HUES48 (cell line): ENCODE measurements at regions not wholly inside any gene's neighbourhood (a gene's known extent, or its start where the extent isn't known, plus 50 kb on each side); places are given as distances from the start of the nearest gene placed in this dataset.

Experiments
- H3K27ac ChIP-seq: one replicate; pipeline ENCODE4 v1.7.0; 2013; ENCODE audit warnings: low read depth, low read length, inconsistent platforms
- H3K27me3 ChIP-seq: 2 replicates; pipeline ENCODE4 v1.6.1; 2013; ENCODE audit warnings: mild to moderate bottlenecking, low read length; ENCODE audit not compliant: control insufficient read depth, insufficient read depth
- H3K36me3 ChIP-seq: 2 replicates; pipeline ENCODE4 v1.6.1; 2013; ENCODE audit warnings: low read length; ENCODE audit not compliant: control insufficient read depth, insufficient read depth
- H3K4me1 ChIP-seq: 2 replicates; pipeline ENCODE4 v1.6.1; 2013; ENCODE audit warnings: mild to moderate bottlenecking, low read length; ENCODE audit not compliant: control insufficient read depth, insufficient read depth
- H3K4me3 ChIP-seq: 2 replicates; pipeline ENCODE4 v1.5.1; 2013; ENCODE audit warnings: mild to moderate bottlenecking, low read depth, low read length
- H3K9ac ChIP-seq: 2 replicates; pipeline ENCODE4 v1.6.1; 2013; ENCODE audit warnings: mild to moderate bottlenecking, low read depth, low read length, moderate library complexity
- H3K9me3 ChIP-seq: 2 replicates; pipeline ENCODE4 v1.6.1; 2013; ENCODE audit warnings: low read length; ENCODE audit not compliant: control insufficient read depth, insufficient read depth

DNA sequence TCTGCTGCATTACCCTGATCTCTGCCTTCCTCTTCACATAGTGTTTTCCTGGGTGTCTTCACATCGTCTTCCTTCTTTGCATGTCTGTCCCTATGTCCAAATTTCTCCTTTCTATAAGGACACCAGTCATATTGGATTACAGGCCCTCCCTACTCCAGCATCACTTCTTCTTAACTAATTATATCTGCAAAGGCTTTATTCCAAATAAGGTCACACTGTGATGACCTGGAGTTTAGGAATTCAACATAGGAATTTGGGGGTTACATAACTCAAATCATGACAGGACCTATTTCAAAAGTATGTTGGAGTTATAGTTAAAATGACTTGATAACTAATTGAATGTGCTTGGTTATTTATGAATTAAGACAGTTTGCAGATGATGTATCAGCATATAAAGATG, 490.5 kb upstream of the ERCC4 start:
- Histone ChIP-seq H3K36me3 (no peaks in the 10 kb centered on the region), H3K4me3 (no peak overlapping the region), H3K9ac (no peak overlapping the region)

GRCh38 chr16:13435415-13435814, 484.5 kb upstream of the ERCC4 start:
- H3K4me3 ChIP-seq = no peak overlapping the region

More for the DNA sequence above, 490.5 kb upstream of the ERCC4 start:
- H3K27me3 ChIP-seq = no peaks in the 10 kb centered on the region
- H3K9me3 ChIP-seq = no peaks in the 10 kb centered on the region; the same call in 1 of the 2 replicates
- 0 out of 2 replicates have a peak, but pooled peaks cover 7% of the 10 kb centered on the region for H3K4me1 ChIP-seq
- no peak overlapping the region for H3K27ac ChIP-seq

DNA sequence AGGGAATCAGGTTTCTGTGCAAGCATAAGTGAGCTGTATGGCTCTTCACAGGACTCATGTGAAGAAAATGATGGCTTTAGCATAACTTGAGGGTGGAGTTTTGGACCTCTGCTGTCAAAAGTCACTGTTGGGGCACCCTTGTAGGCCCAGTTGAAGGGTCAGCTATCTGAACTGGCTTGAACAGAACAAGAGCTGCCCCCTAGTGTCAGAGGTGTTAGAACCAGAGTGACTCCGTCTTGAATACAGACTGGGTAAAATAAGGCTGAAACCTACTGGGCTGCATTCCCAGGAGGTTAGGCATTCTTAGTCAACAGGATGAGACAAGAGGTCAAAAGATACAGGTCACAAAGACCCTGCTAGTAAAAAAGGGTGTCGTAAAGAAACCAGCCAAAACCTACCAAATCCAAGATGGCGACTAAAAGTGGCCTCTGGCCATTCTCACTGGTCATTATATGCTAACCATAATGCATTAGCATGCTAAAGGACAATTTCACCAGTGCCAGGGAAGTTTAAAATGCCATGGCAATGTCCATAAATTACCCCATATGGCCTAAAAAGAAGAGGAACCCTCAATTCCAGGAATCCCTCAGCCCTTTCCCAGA, 484.0 kb upstream of the ERCC4 start:
- peak overlapping the region; percentile 11 for H3K27ac ChIP-seq
- H3K4me3 ChIP-seq = no peak overlapping the region
- H3K9me3 ChIP-seq = no peaks in the 10 kb centered on the region
- no peaks in the 10 kb centered on the region for H3K27me3 ChIP-seq
- no peak overlapping the region for H3K9ac ChIP-seq
- no peaks in the 10 kb centered on the region for H3K36me3 ChIP-seq
- H3K4me1 ChIP-seq = peaks cover 10% of the 10 kb centered on the region

More at GRCh38 chr16:13435415-13435814, 484.5 kb upstream of the ERCC4 start:
- H3K9me3 ChIP-seq = no peaks in the 10 kb centered on the region
- H3K27me3 ChIP-seq = no peaks in the 10 kb centered on the region
- peaks cover 10% of the 10 kb centered on the region for H3K4me1 ChIP-seq
- H3K27ac ChIP-seq = no peak overlapping the region
- H3K9ac ChIP-seq = no peak overlapping the region
- H3K36me3 ChIP-seq = no peaks in the 10 kb centered on the region

DNA sequence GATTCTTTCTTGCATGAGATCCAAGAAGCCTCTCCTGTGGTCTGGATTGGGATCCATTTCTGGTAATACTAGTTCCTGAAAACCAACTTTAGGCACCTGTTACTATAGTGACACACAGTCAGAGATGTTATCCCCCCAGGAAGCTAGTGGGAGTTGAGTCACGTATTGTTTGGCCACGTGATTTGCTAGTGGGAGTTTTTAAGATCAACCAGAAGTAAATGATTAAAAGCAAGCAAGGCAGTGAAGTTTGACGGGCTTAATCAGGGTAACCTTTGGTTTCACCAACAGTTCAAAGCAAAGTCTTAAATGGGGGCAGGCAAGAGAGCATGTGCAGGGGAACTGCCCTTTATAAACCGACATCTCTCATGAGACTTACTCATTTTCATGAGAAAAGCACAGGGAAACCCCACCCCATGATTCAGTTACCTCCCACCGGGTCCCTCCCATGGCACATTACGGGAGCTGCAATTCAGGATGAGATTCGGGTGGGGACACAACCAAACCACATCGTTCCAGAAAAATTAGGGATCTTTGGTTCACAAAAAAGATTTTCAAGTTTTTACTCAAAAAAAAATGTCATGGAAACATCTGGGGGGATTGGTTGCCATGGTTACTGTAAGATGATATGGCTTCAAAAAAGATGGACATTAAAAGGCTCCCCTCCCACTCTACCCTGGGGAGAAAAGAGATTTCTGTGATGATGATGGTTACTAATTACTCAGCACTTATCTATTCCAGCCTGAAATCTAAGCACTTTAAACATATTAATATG, 483.1 kb upstream of the ERCC4 start:
- Histone ChIP-seq H3K4me1 (peaks cover 16% of the 10 kb centered on the region), H3K9ac (no peak overlapping the region), H3K36me3 (no peaks in the 10 kb centered on the region), H3K4me3 (no peak overlapping the region), H3K9me3 (no peaks in the 10 kb centered on the region), H3K27me3 (no peaks in the 10 kb centered on the region), H3K27ac (peak overlapping the region; percentile 11)

DNA sequence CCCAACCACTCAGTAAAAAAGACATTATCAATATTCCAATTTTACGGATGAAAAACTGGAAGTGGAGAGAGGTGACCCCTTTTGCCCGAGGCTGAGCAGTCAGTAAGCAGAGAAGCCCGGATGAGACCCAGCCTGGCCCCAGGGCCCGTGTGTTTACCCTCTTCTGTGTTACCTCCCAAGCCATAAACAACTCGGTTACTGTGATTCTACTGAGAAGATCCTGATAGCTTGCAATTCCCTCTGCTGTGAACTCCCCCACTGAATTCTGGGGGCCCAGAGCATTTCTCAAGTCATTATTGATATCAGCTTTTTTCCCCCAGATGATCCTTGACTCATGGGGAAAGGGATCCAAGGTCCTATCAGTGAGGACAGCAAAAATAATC, 482.6 kb upstream of the ERCC4 start:
- Histone ChIP-seq H3K36me3 (no peaks in the 10 kb centered on the region), H3K4me1 (peaks cover 19% of the 10 kb centered on the region), H3K9ac (no peak overlapping the region), H3K4me3 (no peak overlapping the region), H3K9me3 (no peaks in the 10 kb centered on the region), H3K27ac (no peak overlapping the region), H3K27me3 (no peaks in the 10 kb centered on the region)

- Histone ChIP-seq H3K4me3 (no peak overlapping the region), H3K36me3 (no peaks in the 10 kb centered on the region), H3K27ac (no peak overlapping the region), H3K4me1 (peaks cover 19% of the 10 kb centered on the region), H3K9me3 (no peaks in the 10 kb centered on the region), H3K27me3 (no peaks in the 10 kb centered on the region), H3K9ac (no peak overlapping the region)
These were observed 481.9 kb upstream of the ERCC4 start for GRCh38 chr16:13438064-13438463.

DNA sequence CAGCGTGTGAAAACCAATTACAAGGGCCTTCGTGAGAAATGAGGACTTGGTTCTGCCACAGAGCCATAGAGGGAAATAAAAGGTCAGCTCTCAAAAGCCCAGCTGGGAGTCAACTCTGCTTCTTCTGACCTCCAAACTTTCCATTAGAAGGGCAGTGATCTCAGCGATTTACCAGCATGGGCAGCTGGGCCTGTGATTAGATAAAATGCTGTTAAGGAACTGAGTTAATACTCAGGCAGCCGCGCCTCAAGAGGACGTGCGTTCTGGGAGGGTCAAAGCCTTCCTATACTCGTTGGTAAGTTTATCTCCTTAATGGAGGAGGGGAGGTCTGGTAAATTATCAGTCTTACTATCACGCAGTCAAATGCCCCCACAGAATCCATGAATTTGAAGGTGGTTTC, 480.2 kb upstream of the ERCC4 start:
- Histone ChIP-seq H3K9me3 (no peaks in the 10 kb centered on the region), H3K4me1 (peaks cover 19% of the 10 kb centered on the region), H3K27ac (no peak overlapping the region), H3K36me3 (no peaks in the 10 kb centered on the region), H3K4me3 (no peak overlapping the region), H3K27me3 (no peaks in the 10 kb centered on the region), H3K9ac (no peak overlapping the region)

DNA sequence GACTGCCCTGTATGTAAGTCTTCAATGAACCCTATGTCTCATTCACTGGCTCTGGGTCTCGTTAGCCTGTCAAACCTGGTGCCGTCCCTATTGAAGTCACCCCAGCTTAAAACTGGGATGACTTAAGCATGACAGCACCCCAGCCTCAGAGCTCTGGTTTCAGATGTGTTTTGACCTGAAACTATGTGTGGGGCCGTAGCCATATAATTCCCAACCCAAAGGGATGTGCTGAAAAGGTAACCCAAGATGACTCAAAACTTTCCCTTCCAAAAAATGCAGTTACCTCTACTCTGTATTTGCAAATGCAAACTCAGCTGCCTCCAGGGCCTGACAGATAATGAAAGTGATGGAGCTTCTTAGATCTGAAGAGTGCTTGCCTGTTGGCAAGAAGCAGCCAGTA, 478.3 kb upstream of the ERCC4 start:
- Histone ChIP-seq H3K9ac (no peak overlapping the region), H3K36me3 (no peaks in the 10 kb centered on the region), H3K27ac (no peak overlapping the region), H3K4me1 (peaks cover 8% of the 10 kb centered on the region; the same call in 1 of the 2 replicates), H3K4me3 (no peak overlapping the region), H3K27me3 (no peaks in the 10 kb centered on the region), H3K9me3 (no peaks in the 10 kb centered on the region)

DNA sequence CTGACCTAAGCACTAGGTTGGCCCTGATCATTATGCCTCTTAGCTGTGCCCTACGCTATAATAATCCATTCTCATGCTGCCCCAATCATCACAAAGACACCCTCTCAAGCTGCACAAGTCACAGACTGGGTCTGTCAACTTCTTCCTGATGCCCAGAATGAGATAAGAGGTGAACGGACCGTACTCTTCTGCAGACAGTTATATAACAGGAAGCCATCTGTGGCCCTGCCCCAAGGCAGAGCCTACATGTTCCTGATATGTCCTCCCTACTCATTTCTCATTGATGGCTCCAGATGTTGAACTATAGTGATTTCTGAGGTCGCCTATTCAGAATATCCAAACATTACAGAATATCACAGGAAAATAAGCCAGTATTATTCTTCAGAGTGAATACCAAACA, 471.6 kb upstream of the ERCC4 start:
- H3K9ac ChIP-seq = no peak overlapping the region
- no peak overlapping the region for H3K4me3 ChIP-seq
- no peak overlapping the region for H3K27ac ChIP-seq
- no peaks in the 10 kb centered on the region for H3K9me3 ChIP-seq
- H3K36me3 ChIP-seq = no peaks in the 10 kb centered on the region
- H3K4me1 ChIP-seq = no peaks in the 10 kb centered on the region
- no peaks in the 10 kb centered on the region for H3K27me3 ChIP-seq

DNA sequence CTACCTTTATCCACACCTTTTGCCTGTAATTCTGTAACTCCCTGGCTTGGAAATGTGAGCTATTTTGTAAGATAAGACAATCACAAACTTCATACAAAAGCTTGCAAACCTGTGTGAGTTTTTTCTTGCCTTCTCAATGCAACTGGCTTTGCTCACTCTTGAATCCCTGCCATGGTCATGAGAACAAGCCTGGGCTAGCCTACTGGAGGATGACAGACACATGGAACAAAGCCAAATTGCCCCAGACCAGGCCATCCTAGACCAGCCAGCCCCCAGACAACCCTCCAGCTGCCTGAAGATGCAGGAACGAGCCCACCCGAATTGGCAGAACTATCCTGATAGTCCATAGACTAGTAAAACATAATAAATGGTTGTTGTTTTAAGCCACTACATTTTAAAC, 466.6 kb upstream of the ERCC4 start:
- H3K4me3 ChIP-seq = no peak overlapping the region
- H3K4me1 ChIP-seq = no peaks in the 10 kb centered on the region
- H3K9me3 ChIP-seq = no peaks in the 10 kb centered on the region
- H3K27me3 ChIP-seq = no peaks in the 10 kb centered on the region
- no peaks in the 10 kb centered on the region for H3K36me3 ChIP-seq
- H3K27ac ChIP-seq = no peak overlapping the region
- no peak overlapping the region for H3K9ac ChIP-seq

DNA sequence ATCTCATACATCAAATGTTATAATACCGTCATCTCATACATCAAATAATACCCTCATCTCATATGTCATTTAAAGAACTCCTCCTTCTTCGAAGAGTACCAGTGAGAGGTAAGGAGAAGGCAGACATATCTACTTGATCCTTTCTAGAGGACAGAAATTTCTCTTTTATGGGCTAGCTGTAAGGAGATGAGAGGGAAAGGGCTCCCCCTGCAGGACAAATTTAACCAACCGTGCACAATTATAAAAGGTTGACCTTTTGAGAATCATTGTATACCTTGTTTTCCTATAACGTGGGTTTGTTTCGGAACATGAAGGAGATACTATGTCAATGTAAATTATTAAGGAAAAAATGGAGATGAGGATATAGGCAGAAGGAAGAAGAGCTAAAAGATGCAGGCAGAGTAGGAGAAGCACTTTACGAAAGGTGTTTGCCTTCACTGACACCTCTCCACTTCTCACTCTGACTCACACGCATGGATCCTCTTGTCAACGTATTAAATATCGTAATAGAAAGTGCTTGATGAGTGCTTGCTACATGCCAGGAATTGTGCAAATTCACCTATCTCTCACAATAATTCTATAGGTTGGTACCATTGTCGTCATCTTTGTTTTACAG, 465.9 kb upstream of the ERCC4 start:
- Histone ChIP-seq H3K9ac (no peak overlapping the region), H3K4me3 (no peak overlapping the region), H3K27ac (no peak overlapping the region), H3K36me3 (no peaks in the 10 kb centered on the region), H3K27me3 (no peaks in the 10 kb centered on the region), H3K9me3 (no peaks in the 10 kb centered on the region), H3K4me1 (no peaks in the 10 kb centered on the region)
